Kidney (tissue), 13 donors: ENCODE measurements at regions not wholly inside any gene's neighbourhood (a gene's known extent, or its start where the extent isn't known, plus 50 kb on each side); places are given as distances from the start of the nearest gene placed in this dataset.

ENCODE experiments used
- DNase-seq, 5 donors: peaks; one replicate each; pipeline ENCODE4 v3.0.0-alpha.2; 2013 to 2020
- FAIRE-seq: peaks from 2 replicates; lab custom pipeline; 2012; peaks lifted over from hg19 to GRCh38; lab: Jason Lieb, UNC
- H3K27ac ChIP-seq, 2 donors: one replicate each; pipeline ENCODE4 v1.7.0; 2013; ENCODE audit warnings: low read depth in 2 of 2, low read length in 2 of 2, inconsistent platforms in 1 of 2
- H3K27me3 ChIP-seq: one replicate; pipeline ENCODE4 v1.7.1; 2013; ENCODE audit warnings: low read length, inconsistent platforms; ENCODE audit not compliant: control insufficient read depth, insufficient read depth
- H3K36me3 ChIP-seq, 3 donors: one replicate each; pipeline versions ENCODE4 v1.7.0 to v1.7.1; 2013; ENCODE audit warnings: low read length in 3 of 3, control low read depth in 1 of 3, inconsistent platforms in 1 of 3; ENCODE audit not compliant: insufficient read depth in 3 of 3, control insufficient read depth in 2 of 3
- H3K4me1 ChIP-seq, 3 donors: one replicate each; pipeline versions ENCODE4 v1.7.0 to v1.7.1; 2013; ENCODE audit warnings: low read length in 3 of 3, inconsistent platforms in 1 of 3, low read depth in 1 of 3; ENCODE audit not compliant: control insufficient read depth in 2 of 3, insufficient read depth in 2 of 3
- H3K4me3 ChIP-seq, 3 donors: one replicate each; pipeline versions ENCODE4 v1.7.0 to v1.8.1; 2013; ENCODE audit warnings: low read length in 3 of 3, control low read depth in 1 of 3, inconsistent platforms in 1 of 3
- H3K9ac ChIP-seq, 3 donors: one replicate each; pipeline versions ENCODE4 v1.7.0 to v1.7.1; 2013; ENCODE audit warnings: low read length in 3 of 3, control low read depth in 1 of 3, inconsistent platforms in 1 of 3
- H3K9me3 ChIP-seq, 3 donors: one replicate each; pipeline versions ENCODE4 v1.7.0 to v1.7.1; 2013; ENCODE audit warnings: low read length in 3 of 3, control low read depth in 1 of 3, inconsistent platforms in 1 of 3; ENCODE audit not compliant: control insufficient read depth in 2 of 3, insufficient read depth in 1 of 3
- intact Hi-C: fragments of 100-400 bp; cut with DNase I; formaldehyde crosslinking; loops from one replicate; pipeline ENCODE4 v1.11.1; 2022
- TF ChIP-seq, protein P1 (sequence below): IDR thresholded peaks from 3 replicates; pipeline ENCODE4 v1.5.1; 2012; ENCODE audit warnings: mild to moderate bottlenecking, moderate library complexity, borderline replicate concordance; ENCODE audit not compliant: insufficient read depth; ENCODE audit errors: extremely low read depth
- donor health status: control.
- donor health status: control.
- donor health status: control.
- donor health status: control.
- donor health status: control.
- donor health status: DM: yes; HTN: yes; CAD: no.
- donor health status: Normal renal cell carcinoma (clear cell type).

DNA sequence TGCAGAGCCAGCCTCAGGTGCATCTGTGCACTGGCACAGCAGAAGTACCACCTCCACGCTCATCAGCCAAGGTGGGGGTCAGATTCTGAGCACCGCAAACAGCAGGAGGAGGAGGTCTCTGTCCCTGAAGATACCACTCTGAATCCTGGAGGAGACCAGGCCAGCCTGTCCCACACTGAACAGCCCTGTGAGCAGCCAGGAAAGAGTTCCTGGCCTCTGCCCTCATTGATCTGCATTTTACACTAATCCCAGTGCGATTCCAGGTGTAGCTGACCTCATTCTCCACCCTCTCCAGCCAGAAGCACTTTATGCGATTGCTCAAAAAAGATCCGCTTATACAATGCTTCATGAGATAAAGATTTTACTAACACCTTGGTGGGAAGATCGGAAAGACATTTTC lies 99.1 kb upstream of the CACUL1 start:
- Histone ChIP-seq H3K9me3 (no peaks in the 10 kb centered on the region), H3K27ac (no peak overlapping the region), H3K9ac (no peak overlapping the region), H3K27me3 (no peaks in the 10 kb centered on the region), H3K4me1 (no peaks in the 10 kb centered on the region), H3K4me3 (no peak overlapping the region), H3K36me3 (no peaks in the 10 kb centered on the region)
- intact Hi-C loops = no loop called here
- TF ChIP-seq, protein P1, sequence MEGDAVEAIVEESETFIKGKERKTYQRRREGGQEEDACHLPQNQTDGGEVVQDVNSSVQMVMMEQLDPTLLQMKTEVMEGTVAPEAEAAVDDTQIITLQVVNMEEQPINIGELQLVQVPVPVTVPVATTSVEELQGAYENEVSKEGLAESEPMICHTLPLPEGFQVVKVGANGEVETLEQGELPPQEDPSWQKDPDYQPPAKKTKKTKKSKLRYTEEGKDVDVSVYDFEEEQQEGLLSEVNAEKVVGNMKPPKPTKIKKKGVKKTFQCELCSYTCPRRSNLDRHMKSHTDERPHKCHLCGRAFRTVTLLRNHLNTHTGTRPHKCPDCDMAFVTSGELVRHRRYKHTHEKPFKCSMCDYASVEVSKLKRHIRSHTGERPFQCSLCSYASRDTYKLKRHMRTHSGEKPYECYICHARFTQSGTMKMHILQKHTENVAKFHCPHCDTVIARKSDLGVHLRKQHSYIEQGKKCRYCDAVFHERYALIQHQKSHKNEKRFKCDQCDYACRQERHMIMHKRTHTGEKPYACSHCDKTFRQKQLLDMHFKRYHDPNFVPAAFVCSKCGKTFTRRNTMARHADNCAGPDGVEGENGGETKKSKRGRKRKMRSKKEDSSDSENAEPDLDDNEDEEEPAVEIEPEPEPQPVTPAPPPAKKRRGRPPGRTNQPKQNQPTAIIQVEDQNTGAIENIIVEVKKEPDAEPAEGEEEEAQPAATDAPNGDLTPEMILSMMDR = no peak
- FAIRE-seq (no peak), DNase-seq (no peak)

DNA sequence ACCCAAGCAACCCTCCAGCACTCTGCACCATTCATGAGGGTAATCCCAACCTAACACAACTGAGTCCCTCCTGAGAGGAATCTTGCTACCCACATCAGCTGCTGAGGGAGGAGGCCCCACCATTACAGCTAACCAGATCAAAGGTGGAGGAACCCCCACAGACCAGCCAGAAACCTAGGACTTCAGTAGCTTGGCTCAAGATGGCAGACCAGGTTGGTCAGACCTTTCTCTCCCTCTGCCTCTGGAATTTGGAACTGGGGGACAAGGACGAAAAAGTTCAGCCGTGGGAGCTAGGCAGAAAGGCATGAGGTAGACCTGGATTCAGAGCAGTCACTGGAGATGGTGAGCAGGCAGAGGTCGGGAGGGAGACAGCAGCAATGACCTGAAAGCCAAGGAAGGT lies 101.3 kb upstream of the CACUL1 start:
- Histone ChIP-seq H3K27me3 (no peaks in the 10 kb centered on the region), H3K9ac (no peak overlapping the region), H3K36me3 (no peaks in the 10 kb centered on the region), H3K4me3 (no peak overlapping the region), H3K9me3 (no peaks in the 10 kb centered on the region), H3K27ac (no peak overlapping the region), H3K4me1 (no peaks in the 10 kb centered on the region)
- TF ChIP-seq, protein P1 = no peak
- FAIRE-seq = no peak
- DNase-seq = no peak
- intact Hi-C loops = no loop called here

DNA sequence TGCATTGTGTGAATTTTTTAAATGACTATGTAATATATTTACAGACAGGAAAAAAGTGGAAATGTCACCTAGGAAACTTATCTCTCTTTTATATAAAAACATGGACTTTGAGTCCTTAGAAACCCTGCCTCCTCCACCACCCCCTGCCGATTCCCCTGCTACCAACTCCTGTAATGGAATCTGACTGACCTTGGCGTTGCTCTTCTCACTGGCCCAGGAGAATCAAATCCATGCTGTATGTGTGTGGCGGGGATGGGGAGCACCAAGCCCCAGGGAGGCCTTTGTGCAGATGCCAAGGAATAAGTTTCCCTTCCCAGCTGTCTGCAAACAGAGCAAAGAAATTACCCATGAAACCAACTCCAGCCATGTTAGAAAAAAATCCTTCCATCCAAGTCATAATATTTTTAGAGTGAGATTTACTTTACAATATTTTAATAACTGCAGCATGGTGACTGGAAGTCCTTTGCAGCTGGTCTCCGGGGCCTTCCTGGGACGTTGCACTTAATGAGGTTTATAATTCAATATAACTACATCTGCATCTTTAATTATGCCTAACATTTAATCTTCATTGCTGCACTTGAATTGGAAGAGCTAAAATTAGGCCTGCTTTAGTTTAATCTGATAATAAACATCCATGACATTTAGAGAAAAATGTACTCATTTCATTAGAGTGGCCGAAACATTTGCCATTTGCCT lies 111.4 kb upstream of the CACUL1 start:
- DNase-seq (peak in 2 of 5 donors; percentile 26 to 29), FAIRE-seq (no peak)
- no peak overlapping the region for H3K4me3 ChIP-seq
- H3K9me3 ChIP-seq = no peaks in the 10 kb centered on the region
- H3K27me3 ChIP-seq = no peaks in the 10 kb centered on the region
- no peak overlapping the region for H3K27ac ChIP-seq
- H3K9ac ChIP-seq = no peak overlapping the region
- H3K4me1 ChIP-seq = peaks cover 0 to 8% (median 8%) of the 10 kb centered on the region in 3 donors
- intact Hi-C loops = no loop called here
- TF ChIP-seq, protein P1 = no peak
- H3K36me3 ChIP-seq = no peaks in the 10 kb centered on the region
